ENCODE measurements at regions not wholly inside any gene's neighbourhood (a gene's known extent, or its start where the extent isn't known, plus 50 kb on each side); places are given as distances from the start of the nearest gene placed in this dataset.

GRCh38 chr7:131115340-131115739 lies 212.3 kb upstream of the MKLN1 start:
- no peak overlapping the region for H3K4me3 ChIP-seq (replicated peaks; ENCODE audit: low read depth, low read length)
- DNase-seq (ENCODE audit: low read depth) = no peak
- TF ChIP-seq CTCF (IDR thresholded peaks at IDR 0.05; ENCODE audit: low read length, missing control alignments) = no peak

DNA sequence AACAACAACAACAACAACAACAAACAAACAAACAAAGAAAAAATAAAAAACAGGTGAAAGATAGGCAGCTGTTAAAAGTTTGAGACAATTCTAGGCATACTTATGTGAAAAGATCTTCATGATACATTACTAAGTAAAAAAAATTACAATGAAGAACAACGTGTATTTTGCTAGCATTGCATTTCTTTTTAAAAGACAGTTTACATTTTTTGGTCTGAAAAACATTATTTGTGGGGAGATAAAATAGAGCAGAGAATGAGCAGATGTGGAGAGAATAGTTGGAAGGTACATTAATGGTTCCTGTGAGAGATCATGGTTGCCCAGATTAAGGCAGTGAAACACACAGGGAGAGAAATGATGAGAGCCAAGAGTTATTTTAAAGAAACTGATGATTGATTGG lies 210.2 kb upstream of the MKLN1 start:
- TF ChIP-seq CTCF (IDR thresholded peaks at IDR 0.05; ENCODE audit: low read length, missing control alignments) = no peak
- no peak for DNase-seq (ENCODE audit: low read depth)
- no peak overlapping the region for H3K4me3 ChIP-seq (replicated peaks; ENCODE audit: low read depth, low read length)

DNA sequence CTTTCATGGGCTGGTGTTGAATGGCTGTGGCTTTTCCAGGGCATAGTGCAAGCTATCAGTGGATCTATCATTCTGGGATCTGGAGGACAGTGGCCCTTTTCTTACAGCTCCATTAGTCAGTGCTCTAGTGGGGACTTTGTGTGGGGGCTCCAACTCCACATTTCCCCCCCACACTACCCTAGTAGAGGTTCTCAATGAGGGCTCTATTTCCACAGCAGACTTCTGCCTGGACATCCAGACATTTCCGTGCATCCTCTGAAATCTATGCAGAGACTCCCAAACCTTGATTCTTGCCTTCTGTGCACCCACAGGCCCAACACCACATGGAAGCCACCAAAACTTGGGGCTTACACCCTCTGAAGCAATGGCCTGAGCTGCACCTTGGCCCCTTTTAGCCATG lies 208.3 kb upstream of the MKLN1 start:
- TF ChIP-seq CTCF (IDR thresholded peaks at IDR 0.05; ENCODE audit: low read length, missing control alignments) = no peak
- H3K4me3 ChIP-seq (replicated peaks; ENCODE audit: low read depth, low read length) = no peak overlapping the region
- DNase-seq (ENCODE audit: low read depth) = no peak

DNA sequence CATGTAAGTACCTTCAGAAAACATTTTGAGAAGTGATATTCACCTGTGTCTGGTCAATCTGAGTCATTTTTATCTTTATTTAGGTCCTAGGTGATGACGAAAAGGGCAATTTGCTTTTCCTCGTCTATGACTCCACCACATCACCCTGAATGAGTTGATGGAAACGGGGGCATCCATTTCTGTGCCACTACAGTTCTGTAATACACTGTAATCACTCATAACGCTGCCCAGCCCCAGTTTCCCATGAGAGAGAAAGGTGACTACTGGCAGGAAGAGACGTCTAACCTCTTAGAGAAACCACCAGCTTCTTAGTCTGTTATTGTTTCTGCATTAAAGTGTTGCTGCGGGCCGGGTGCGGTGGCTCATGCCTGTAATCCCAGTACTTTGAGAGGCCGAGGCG lies 205.3 kb upstream of the MKLN1 start:
- TF ChIP-seq CTCF (IDR thresholded peaks at IDR 0.05; ENCODE audit: low read length, missing control alignments) = no peak
- DNase-seq (ENCODE audit: low read depth) = no peak
- H3K4me3 ChIP-seq (replicated peaks; ENCODE audit: low read depth, low read length) = no peak overlapping the region

- no peak for DNase-seq (ENCODE audit: low read depth)
- TF ChIP-seq CTCF (IDR thresholded peaks at IDR 0.05; ENCODE audit: low read length, missing control alignments) = no peak
- H3K4me3 ChIP-seq (replicated peaks; ENCODE audit: low read depth, low read length) = no peak overlapping the region
Measured at GRCh38 chr7:131124001-131124629, 203.6 kb upstream of the MKLN1 start.

DNA sequence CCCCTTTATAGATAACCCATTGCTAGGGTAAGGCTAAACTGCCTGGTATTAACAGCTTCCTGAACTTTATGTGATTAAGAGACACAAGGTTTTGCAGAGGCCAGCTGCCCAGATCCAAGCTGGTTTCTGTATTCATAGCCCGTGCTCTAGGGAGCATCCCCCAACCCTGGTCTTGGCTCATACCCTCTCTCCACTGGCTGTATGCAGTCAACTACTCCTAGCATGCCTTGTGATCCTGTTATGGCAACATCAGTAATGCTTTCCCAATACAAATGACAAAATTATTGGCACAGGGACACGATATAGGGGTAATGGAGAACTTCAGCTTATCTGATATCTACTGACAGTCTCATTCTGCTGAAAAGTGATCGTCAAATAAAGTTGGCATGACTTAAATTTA lies 202.8 kb upstream of the MKLN1 start:
- TF ChIP-seq CTCF (IDR thresholded peaks at IDR 0.05; ENCODE audit: low read length, missing control alignments) = no peak
- no peak overlapping the region for H3K4me3 ChIP-seq (replicated peaks; ENCODE audit: low read depth, low read length)
- no peak for DNase-seq (ENCODE audit: low read depth)

DNA sequence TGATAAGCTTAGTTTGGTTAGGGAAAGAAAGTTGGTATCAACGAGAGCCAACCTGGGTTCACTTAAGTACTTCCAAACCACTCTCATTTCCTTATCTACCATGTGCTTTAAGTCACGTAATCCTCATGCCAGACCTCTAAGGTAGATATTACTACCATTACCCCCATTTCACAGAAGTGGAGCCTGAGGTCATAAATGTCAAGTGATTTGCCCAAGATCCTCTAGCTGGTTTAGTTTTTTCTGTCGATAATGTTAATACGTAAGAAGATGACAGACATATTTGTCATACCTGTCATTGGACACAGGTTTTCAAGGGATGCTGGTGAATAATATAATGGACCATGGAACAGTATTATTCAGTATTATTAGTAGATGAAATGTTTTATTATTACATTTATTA lies 197.4 kb upstream of the MKLN1 start:
- no peak overlapping the region for H3K4me3 ChIP-seq (replicated peaks; ENCODE audit: low read depth, low read length)
- DNase-seq (ENCODE audit: low read depth) = no peak
- TF ChIP-seq CTCF (IDR thresholded peaks at IDR 0.05; ENCODE audit: low read length, missing control alignments) = no peak

Data from fibroblast of pulmonary artery (primary cell).